ENCODE measurements at regions not wholly inside any gene's neighbourhood (a gene's known extent, or its start where the extent isn't known, plus 50 kb on each side); places are given as distances from the start of the nearest gene placed in this dataset.

GRCh38 chr2:22600156-22600555 lies 784.8 kb upstream of the KLHL29 start:
- DNase-seq (ENCODE audit: extremely low spot score), result no peak
- POLR2A ChIA-PET, result no interaction called here
- CTCF ChIA-PET, result no interaction called here
- TF ChIP-seq ELF4 (IDR thresholded peaks at IDR 0.05) (no peak), FOXA1 (IDR thresholded peaks at IDR 0.05) (no peak), TARDBP (IDR thresholded peaks at IDR 0.05) (no peak), FOXM1 (IDR thresholded peaks at IDR 0.05; ENCODE audit: borderline replicate concordance) (no peak), PKNOX1 (IDR thresholded peaks at IDR 0.05) (no peak), SUZ12 (IDR thresholded peaks at IDR 0.05) (no peak), NFRKB (IDR thresholded peaks at IDR 0.05) (no peak)

- TF ChIP-seq CTBP1 (IDR thresholded peaks at IDR 0.05; ENCODE audit: borderline replicate concordance) (no peak), FOXA1 (IDR thresholded peaks at IDR 0.05) (no peak), NFRKB (IDR thresholded peaks at IDR 0.05) (no peak), PKNOX1 (IDR thresholded peaks at IDR 0.05) (no peak), TARDBP (IDR thresholded peaks at IDR 0.05) (no peak), ARNT (IDR thresholded peaks at IDR 0.05) (no peak), LEF1 (IDR thresholded peaks at IDR 0.05; ENCODE audit: borderline replicate concordance) (no peak), HDGF (IDR thresholded peaks at IDR 0.05; ENCODE audit: borderline replicate concordance) (no peak), BHLHE40 (IDR thresholded peaks at IDR 0.05; ENCODE audit: borderline replicate concordance) (no peak), SUZ12 (IDR thresholded peaks at IDR 0.05) (no peak), ELF4 (IDR thresholded peaks at IDR 0.05) (no peak), SP1 (IDR thresholded peaks at IDR 0.05) (no peak), FOXM1 (IDR thresholded peaks at IDR 0.05; ENCODE audit: borderline replicate concordance) (no peak), L3MBTL2 (conservative IDR thresholded peaks at IDR 0.05) (no peak), FOXK2 (IDR thresholded peaks at IDR 0.05) (no peak), ZNF384 (IDR thresholded peaks at IDR 0.05) (no peak)
- ChIA-PET POLR2A (no interaction called here), CTCF (no interaction called here)
- DNase-seq (ENCODE audit: extremely low spot score), result no peak
Measured at GRCh38 chr2:22600999-22601398, 784.0 kb upstream of the KLHL29 start.

GRCh38 chr2:22604136-22604535 lies 780.8 kb upstream of the KLHL29 start:
- POLR2A ChIA-PET, result no interaction called here
- CTCF ChIA-PET, result no interaction called here
- TF ChIP-seq CTBP1 (IDR thresholded peaks at IDR 0.05; ENCODE audit: borderline replicate concordance), result no peak
- TF ChIP-seq TARDBP (IDR thresholded peaks at IDR 0.05), result no peak
- TF ChIP-seq ZNF384 (IDR thresholded peaks at IDR 0.05), result no peak
- TF ChIP-seq SUZ12 (IDR thresholded peaks at IDR 0.05), result no peak
- TF ChIP-seq L3MBTL2 (conservative IDR thresholded peaks at IDR 0.05), result no peak
- no peak for TF ChIP-seq SP1 (IDR thresholded peaks at IDR 0.05)
- TF ChIP-seq BHLHE40 (IDR thresholded peaks at IDR 0.05; ENCODE audit: borderline replicate concordance), result no peak
- no peak for DNase-seq (ENCODE audit: extremely low spot score)

- ChIA-PET CTCF (no interaction called here), POLR2A (no interaction called here)
- DNase-seq (ENCODE audit: extremely low spot score), result no peak
- TF ChIP-seq SP1 (IDR thresholded peaks at IDR 0.05) (no peak), FOXK2 (IDR thresholded peaks at IDR 0.05) (no peak), ARNT (IDR thresholded peaks at IDR 0.05) (no peak), PKNOX1 (IDR thresholded peaks at IDR 0.05) (no peak)
Measured at GRCh38 chr2:22616031-22616430, 768.9 kb upstream of the KLHL29 start.

- ChIA-PET POLR2A (no interaction called here), CTCF (no interaction called here)
- no peak for DNase-seq (ENCODE audit: extremely low spot score)
- TF ChIP-seq FOXK2 (IDR thresholded peaks at IDR 0.05) (no peak), CTBP1 (IDR thresholded peaks at IDR 0.05; ENCODE audit: borderline replicate concordance) (no peak), NFRKB (IDR thresholded peaks at IDR 0.05) (no peak), FOXM1 (IDR thresholded peaks at IDR 0.05; ENCODE audit: borderline replicate concordance) (no peak), HDGF (IDR thresholded peaks at IDR 0.05; ENCODE audit: borderline replicate concordance) (no peak), ELF4 (IDR thresholded peaks at IDR 0.05) (no peak), LEF1 (IDR thresholded peaks at IDR 0.05; ENCODE audit: borderline replicate concordance) (no peak), SP1 (IDR thresholded peaks at IDR 0.05) (no peak), ARNT (IDR thresholded peaks at IDR 0.05) (no peak), FOXA1 (IDR thresholded peaks at IDR 0.05) (no peak), TARDBP (IDR thresholded peaks at IDR 0.05) (no peak)
Measured at GRCh38 chr2:22623620-22624019, 761.4 kb upstream of the KLHL29 start.

GRCh38 chr2:22626621-22627020 lies 758.4 kb upstream of the KLHL29 start:
- POLR2A ChIA-PET, result no interaction called here
- CTCF ChIA-PET, result no interaction called here
- no peak for TF ChIP-seq NFRKB (IDR thresholded peaks at IDR 0.05)
- no peak for TF ChIP-seq FOXK2 (IDR thresholded peaks at IDR 0.05)
- no peak for TF ChIP-seq BHLHE40 (IDR thresholded peaks at IDR 0.05; ENCODE audit: borderline replicate concordance)
- no peak for TF ChIP-seq LEF1 (IDR thresholded peaks at IDR 0.05; ENCODE audit: borderline replicate concordance)
- no peak for TF ChIP-seq PKNOX1 (IDR thresholded peaks at IDR 0.05)
- TF ChIP-seq FOXM1 (IDR thresholded peaks at IDR 0.05; ENCODE audit: borderline replicate concordance), result no peak
- TF ChIP-seq TARDBP (IDR thresholded peaks at IDR 0.05), result no peak
- TF ChIP-seq L3MBTL2 (conservative IDR thresholded peaks at IDR 0.05), result no peak
- TF ChIP-seq ELF4 (IDR thresholded peaks at IDR 0.05), result no peak
- no peak for TF ChIP-seq HDGF (IDR thresholded peaks at IDR 0.05; ENCODE audit: borderline replicate concordance)
- TF ChIP-seq SUZ12 (IDR thresholded peaks at IDR 0.05), result no peak
- no peak for DNase-seq (ENCODE audit: extremely low spot score)
